H1 (cell line): ENCODE measurements at regions not wholly inside any gene's neighbourhood (a gene's known extent, or its start where the extent isn't known, plus 50 kb on each side); places are given as distances from the start of the nearest gene placed in this dataset.

Experiments
- CTCF ChIA-PET: fragments of 300-600 bp; sonication (Branson Sonifier 250); formaldehyde crosslinking; loops from one replicate; lab custom pipeline; 2021; ENCODE audit not compliant: partially characterized antibody; lab: Charles Lee
- POLR2A ChIA-PET: fragments of 300-600 bp; sonication (Branson Sonifier 250); formaldehyde crosslinking; loops from one replicate; lab custom pipeline; 2021; ENCODE audit warnings: inconsistent platforms; ENCODE audit not compliant: partially characterized antibody; lab: Charles Lee
- DNase-seq, 2 experiments: peaks; one replicate each; pipeline versions ENCODE4 v3.0.0 to v3.0.0-alpha.2; 2010 to 2022; ENCODE audit warnings: low spot score in 2 of 2, low read depth in 1 of 2, mixed read lengths in 1 of 2
- FAIRE-seq: peaks from 2 replicates; lab custom pipeline; 2011; peaks lifted over from hg19 to GRCh38; lab: Jason Lieb, UNC
- H2AFZ ChIP-seq: 2 replicates; pipeline ENCODE4 v1.8.1; 2012; ENCODE audit warnings: low read length, inconsistent platforms
- H2AK5ac ChIP-seq: 2 replicates; pipeline ENCODE4 v1.6.1; 2013; ENCODE audit warnings: low read depth, low read length
- H2BK120ac ChIP-seq: replicated peaks from 2 replicates; pipeline ENCODE3; 2013; ENCODE audit warnings: low read depth, low read length, inconsistent platforms
- H2BK12ac ChIP-seq: 2 replicates; pipeline ENCODE4 v1.6.1; 2013; ENCODE audit warnings: low read depth, low read length
- H2BK15ac ChIP-seq: 2 replicates; pipeline ENCODE4 v1.6.1; 2013; ENCODE audit warnings: low read length
- H2BK20ac ChIP-seq: 2 replicates; pipeline ENCODE4 v1.6.1; 2013; ENCODE audit warnings: low read length
- H2BK5ac ChIP-seq: 2 replicates; pipeline ENCODE4 v1.6.1; 2013; ENCODE audit warnings: low read depth, low read length
- H3K14ac ChIP-seq: 2 replicates; pipeline ENCODE4 v1.6.1; 2013; ENCODE audit warnings: inconsistent platforms; ENCODE audit not compliant: insufficient read length
- H3K18ac ChIP-seq: 2 replicates; pipeline ENCODE4 v1.6.1; 2013; ENCODE audit warnings: low read length; ENCODE audit errors: extremely low read depth
- H3K23ac ChIP-seq: 2 replicates; pipeline ENCODE4 v1.6.1; 2013; ENCODE audit warnings: inconsistent platforms; ENCODE audit not compliant: insufficient read length
- H3K23me2 ChIP-seq: 2 replicates; pipeline ENCODE4 v1.6.1; 2013; ENCODE audit warnings: low read depth, low read length
- H3K27ac ChIP-seq: 2 replicates; pipeline ENCODE4 v1.6.1; 2011; ENCODE audit warnings: low read depth, low read length, inconsistent platforms
- H3K27me3 ChIP-seq, 4 experiments: replicated peaks in 1 of 4; 1 replicate in 1 of 4; 2 replicates in 3 of 4; pipeline versions ENCODE4 v1.6.1 to v1.8.1; 2011 to 2013; ENCODE audit warnings: low read length in 3 of 4, mild to moderate bottlenecking in 3 of 4, inconsistent platforms in 2 of 4, mixed read lengths in 2 of 4, moderate library complexity in 1 of 4; ENCODE audit not compliant: control insufficient read depth in 3 of 4, insufficient read depth in 3 of 4; ENCODE audit errors: extremely low read depth in 1 of 4
- H3K36me3 ChIP-seq, 4 experiments: 2 replicates each; pipeline versions ENCODE4 v1.6.1 to v1.8.1; 2011 to 2013; ENCODE audit warnings: mild to moderate bottlenecking in 4 of 4, low read length in 3 of 4, moderate library complexity in 2 of 4, control low read depth in 1 of 4, inconsistent platforms in 1 of 4; ENCODE audit not compliant: insufficient read depth in 4 of 4, control insufficient read depth in 2 of 4
- H3K4ac ChIP-seq: replicated peaks from 2 replicates; pipeline ENCODE3; 2013; ENCODE audit warnings: low read length, low read depth, mixed read lengths, inconsistent platforms; ENCODE audit not compliant: insufficient read length
- H3K4me1 ChIP-seq, 4 experiments: replicated peaks in 1 of 4; 1 replicate in 1 of 4; 2 replicates in 3 of 4; pipeline versions ENCODE4 v1.6.1 to v1.8.1; 2011 to 2013; ENCODE audit warnings: low read length in 3 of 4, inconsistent platforms in 2 of 4, mixed read lengths in 1 of 4; ENCODE audit not compliant: insufficient read depth in 4 of 4, control insufficient read depth in 3 of 4
- H3K4me2 ChIP-seq, 2 experiments: 2 replicates each; pipeline versions ENCODE4 v1.6.1 to v1.8.1; 2011 to 2013; ENCODE audit warnings: low read depth in 2 of 2, low read length in 2 of 2, control low read depth in 1 of 2, inconsistent platforms in 1 of 2, mild to moderate bottlenecking in 1 of 2; ENCODE audit not compliant: insufficient read depth in 1 of 2
- H3K4me3 ChIP-seq, 4 experiments: fragments of 200-600, 300-600 bp in 1 of 4; sonication (generic), shearing (Covaris generic), sonication (Bioruptor Twin) in 1 of 4; 2 replicates each; pipeline versions ENCODE4 v1.5.1 to v1.8.1; 2011 to 2016; ENCODE audit warnings: low read length in 4 of 4, low read depth in 3 of 4, control low read depth in 2 of 4, inconsistent platforms in 2 of 4, mild to moderate bottlenecking in 2 of 4, mixed read lengths in 1 of 4, moderate library complexity in 1 of 4; ENCODE audit not compliant: insufficient read depth in 2 of 4; ENCODE audit errors: extremely low read depth in 1 of 4
- H3K56ac ChIP-seq: replicated peaks from 2 replicates; pipeline ENCODE3; 2013; ENCODE audit warnings: low read depth, mild to moderate bottlenecking, mixed read lengths, low read length, inconsistent platforms; ENCODE audit not compliant: insufficient read length
- H3K79me1 ChIP-seq: 2 replicates; pipeline ENCODE4 v1.6.1; 2013; ENCODE audit warnings: low read depth, low read length, control low read depth
- H3K79me2 ChIP-seq, 2 experiments: 2 replicates each; pipeline versions ENCODE4 v1.6.1 to v1.8.1; 2012 to 2013; ENCODE audit warnings: low read length in 2 of 2, mild to moderate bottlenecking in 2 of 2, inconsistent platforms in 1 of 2; ENCODE audit not compliant: insufficient read depth in 2 of 2, control insufficient read depth in 1 of 2
- H3K9ac ChIP-seq, 4 experiments: replicated peaks in 1 of 4; 1 replicate in 1 of 4; 2 replicates in 3 of 4; pipeline versions ENCODE4 v1.6.1 to v1.8.1; 2011 to 2013; ENCODE audit warnings: low read depth in 3 of 4, low read length in 3 of 4, control low read depth in 2 of 4, mild to moderate bottlenecking in 2 of 4, moderate library complexity in 2 of 4, inconsistent platforms in 1 of 4; ENCODE audit errors: extremely low read depth in 1 of 4
- H3K9me3 ChIP-seq, 2 experiments: 2 replicates each; pipeline versions ENCODE4 v1.6.1 to v1.8.1; 2012 to 2013; ENCODE audit warnings: mild to moderate bottlenecking in 2 of 2, moderate library complexity in 2 of 2, control low read depth in 1 of 2, inconsistent platforms in 1 of 2, low read depth in 1 of 2, low read length in 1 of 2, mixed read lengths in 1 of 2; ENCODE audit not compliant: insufficient read depth in 2 of 2
- H4K20me1 ChIP-seq, 2 experiments: replicated peaks in 1 of 2; 2 replicates each; pipeline versions ENCODE3 to v1.8.1; 2011 to 2013; ENCODE audit warnings: inconsistent platforms in 2 of 2, low read length in 2 of 2, mild to moderate bottlenecking in 1 of 2; ENCODE audit not compliant: insufficient read depth in 2 of 2, control insufficient read depth in 1 of 2
- H4K5ac ChIP-seq: 2 replicates; pipeline ENCODE4 v1.6.1; 2013; ENCODE audit warnings: low read length, low read depth, mixed read lengths, inconsistent platforms; ENCODE audit not compliant: insufficient read length
- H4K8ac ChIP-seq: 2 replicates; pipeline ENCODE4 v1.8.0; 2013; ENCODE audit warnings: mild to moderate bottlenecking, moderate library complexity, low read length, inconsistent platforms; ENCODE audit not compliant: insufficient read depth; ENCODE audit errors: extremely low read depth
- H4K91ac ChIP-seq: replicated peaks from 2 replicates; pipeline ENCODE3; 2013; ENCODE audit warnings: low read length, mixed read lengths, inconsistent platforms; ENCODE audit not compliant: insufficient read length
- ATF3 ChIP-seq: IDR thresholded peaks from 2 replicates; pipeline ENCODE4 v1.6.1; 2011; ENCODE audit warnings: low read depth, mild to moderate bottlenecking, low read length; ENCODE audit not compliant: insufficient read depth
- BCL11A ChIP-seq, 2 experiments: IDR thresholded peaks; one replicate each; pipeline ENCODE4 v1.6.1; 2011; ENCODE audit warnings: low read depth in 2 of 2, low read length in 2 of 2, mild to moderate bottlenecking in 2 of 2
- BRCA1 ChIP-seq: IDR thresholded peaks from 2 replicates; pipeline ENCODE4 v1.6.1; 2012; ENCODE audit warnings: low read depth, low read length, improper control_type of control experiment
- CEBPB ChIP-seq: IDR thresholded peaks from 2 replicates; pipeline ENCODE4 v1.6.1; 2012; ENCODE audit warnings: low read depth, low read length
- CHD2 ChIP-seq: IDR thresholded peaks from 2 replicates; pipeline ENCODE4 v1.6.1; 2012; ENCODE audit warnings: low read length, improper control_type of control experiment
- CTBP2 ChIP-seq: IDR thresholded peaks from 2 replicates; pipeline ENCODE4 v1.7.0; 2011; ENCODE audit warnings: borderline replicate concordance, mild to moderate bottlenecking, moderate library complexity, mixed read lengths, low read length; ENCODE audit not compliant: insufficient read depth, insufficient read length
- POLR2A ChIP-seq, 2 experiments: IDR thresholded peaks; 1 replicate in 1 of 2; 2 replicates in 1 of 2; pipeline ENCODE4 v1.6.1; 2011; ENCODE audit warnings: low read depth in 2 of 2, low read length in 2 of 2, mild to moderate bottlenecking in 2 of 2; ENCODE audit errors: control extremely low read depth in 1 of 2
- POLR2AphosphoS5 ChIP-seq: IDR thresholded peaks from 2 replicates; pipeline ENCODE4 v1.6.1; 2011; ENCODE audit warnings: low read depth, low read length
- RBBP5 ChIP-seq: IDR thresholded peaks from 2 replicates; pipeline ENCODE4 v1.7.1; 2012; ENCODE audit warnings: low read depth, mild to moderate bottlenecking, inconsistent platforms, low read length, moderate library complexity, borderline replicate concordance
- TAF1 ChIP-seq: IDR thresholded peaks from 2 replicates; pipeline ENCODE4 v1.6.1; 2011; ENCODE audit warnings: mild to moderate bottlenecking, low read depth, low read length
- ZNF274 ChIP-seq: IDR thresholded peaks from 2 replicates; pipeline ENCODE4 v1.7.0; 2012; ENCODE audit warnings: low read length, borderline replicate concordance; ENCODE audit errors: extremely low read depth
- WGBS, 2 experiments: shearing (Covaris generic) in 1 of 2; methylation state at CpG; one replicate each; pipeline versions ENCODE4 v1.1.6 to v1.1.7; 2013 to 2015; ENCODE audit warnings: low lambda C conversion rate in 2 of 2, mixed read lengths in 2 of 2, inconsistent platforms in 1 of 2, low coverage in 1 of 2, missing lambda C conversion rate in 1 of 2; ENCODE audit not compliant: insufficient replicate concordance in 2 of 2, insufficient coverage in 1 of 2, insufficient read length in 1 of 2; ENCODE audit errors: extremely low coverage in 1 of 2, missing lambda C conversion rate in 1 of 2; 5-methylcytosine and 5-hydroxymethylcytosine counted together
- TF ChIP-seq, protein P1 (sequence below): IDR thresholded peaks from 2 replicates; pipeline ENCODE4 v1.6.1; 2012; ENCODE audit warnings: inconsistent platforms

DNA sequence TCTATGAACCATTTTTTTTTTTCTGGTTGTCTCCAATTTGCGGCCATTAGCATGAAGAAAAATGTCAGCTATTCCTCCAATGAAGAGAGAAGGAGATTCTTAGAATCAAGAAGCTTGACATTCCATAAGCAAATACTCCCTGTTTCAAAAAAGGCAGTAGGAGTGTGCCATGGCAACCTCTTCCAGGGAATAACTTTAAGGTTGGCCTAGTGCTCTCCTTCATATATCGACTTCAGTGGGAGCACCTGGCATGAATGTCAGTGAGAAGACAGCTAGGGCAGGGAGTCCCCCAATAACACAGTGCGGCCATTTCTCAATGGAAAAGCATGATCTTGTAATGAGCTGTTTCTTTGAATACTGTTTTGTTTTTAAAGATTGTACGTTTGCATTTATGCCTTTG is 493.0 kb upstream of the ATP11B start:
- H3K79me2 ChIP-seq: no peaks in the 10 kb centered on the region
- H3K23me2 ChIP-seq: no peaks in the 10 kb centered on the region
- no peaks in the 10 kb centered on the region for H3K79me1 ChIP-seq
- DNase-seq (no peak), FAIRE-seq (no peak)
- no peak overlapping the region for H2AK5ac ChIP-seq
- H3K23ac ChIP-seq: no peak overlapping the region
- H2BK15ac ChIP-seq: no peak overlapping the region
- H3K9ac ChIP-seq: no peak overlapping the region
- no peak overlapping the region for H4K8ac ChIP-seq
- POLR2A ChIA-PET: no interaction called here
- no peak overlapping the region for H2BK5ac ChIP-seq
- H3K14ac ChIP-seq: no peak overlapping the region
- no peaks in the 10 kb centered on the region for H3K4me1 ChIP-seq
- H3K56ac ChIP-seq: no peak overlapping the region
- TF ChIP-seq POLR2AphosphoS5: no peak
- no peak for TF ChIP-seq CHD2
- no peak for TF ChIP-seq RBBP5
- TF ChIP-seq POLR2A (IDR thresholded peaks at IDR 0.05; ENCODE audit: control extremely low read depth in 1 of 2, low read depth in 2 of 2, low read length in 2 of 2): no peak
- TF ChIP-seq TAF1: no peak
- TF ChIP-seq BCL11A (IDR thresholded peaks at IDR 0.05; ENCODE audit: low read depth in 2 of 2, low read length in 2 of 2): no peak
- no peak for TF ChIP-seq CEBPB
- no peak for TF ChIP-seq BRCA1
- TF ChIP-seq, protein P1, sequence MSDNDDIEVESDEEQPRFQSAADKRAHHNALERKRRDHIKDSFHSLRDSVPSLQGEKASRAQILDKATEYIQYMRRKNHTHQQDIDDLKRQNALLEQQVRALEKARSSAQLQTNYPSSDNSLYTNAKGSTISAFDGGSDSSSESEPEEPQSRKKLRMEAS: no peak
- no peak for TF ChIP-seq ZNF274
- no peak for TF ChIP-seq CTBP2
- no peak for TF ChIP-seq ATF3
- WGBS, 2 experiments: 82% methylated on average over 4 of the region's 4 CpGs; no CpG with 5 or more reads in 1 of the 2 experiments
- H3K18ac ChIP-seq: no peak overlapping the region
- no peaks in the 10 kb centered on the region for H3K9me3 ChIP-seq
- CTCF ChIA-PET: interaction anchor here (0.6 kb wide), 1 partner anchor 386 kb away, joined by 3 read pairs; no protein-coding TSS in a partner anchor
- no peak overlapping the region for H2BK12ac ChIP-seq
- no peak overlapping the region for H2BK120ac ChIP-seq
- H4K5ac ChIP-seq: no peak overlapping the region
- no peak overlapping the region for H2BK20ac ChIP-seq
- no peaks in the 10 kb centered on the region for H3K36me3 ChIP-seq
- H3K4me3 ChIP-seq: no peak overlapping the region
- H2AFZ ChIP-seq: no peak overlapping the region
- H3K4me2 ChIP-seq: no peak overlapping the region
- no peak overlapping the region for H4K91ac ChIP-seq
- no peak overlapping the region for H3K27ac ChIP-seq
- no peaks in the 10 kb centered on the region for H4K20me1 ChIP-seq
- no peaks in the 10 kb centered on the region for H3K27me3 ChIP-seq
- no peak overlapping the region for H3K4ac ChIP-seq
